ENCODE measurements at regions not wholly inside any gene's neighbourhood (a gene's known extent, or its start where the extent isn't known, plus 50 kb on each side); places are given as distances from the start of the nearest gene placed in this dataset.

DNA sequence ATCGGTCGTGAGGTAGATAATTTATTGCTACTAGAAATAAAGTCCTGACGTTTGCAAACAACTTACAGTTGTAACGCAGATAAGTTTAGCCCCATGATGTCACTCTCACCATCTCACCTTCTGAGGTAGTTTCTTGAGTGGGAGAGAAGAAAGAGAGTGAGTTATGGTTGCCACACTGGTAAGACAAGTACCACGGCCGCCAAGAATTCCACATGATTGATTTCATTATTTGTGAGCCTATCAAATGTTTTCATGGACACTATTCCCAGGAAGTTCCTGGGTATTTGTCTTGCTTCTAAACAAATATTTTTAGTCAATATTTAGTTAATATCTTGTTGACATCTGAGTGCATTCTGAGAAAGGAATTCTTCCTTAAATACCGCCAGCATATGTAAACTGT lies 339.4 kb upstream of the KIAA1217 start:
- Histone ChIP-seq H3K36me3 (no peaks in the 10 kb centered on the region), H3K27ac (no peak overlapping the region)
- no peak for DNase-seq (ENCODE audit: low spot score in 2 of 2)

GRCh38 chr10:23869996-23870395 lies 338.9 kb upstream of the KIAA1217 start:
- TF ChIP-seq CTCF (IDR thresholded peaks at IDR 0.05) (no peak), POLR2A (IDR thresholded peaks at IDR 0.05) (no peak), POLR2AphosphoS5 (IDR thresholded peaks at IDR 0.05) (no peak), EP300 (IDR thresholded peaks at IDR 0.05) (no peak)

More for the DNA sequence above, 339.4 kb upstream of the KIAA1217 start:
- WGBS: 56% methylated on average over 7 of the region's 7 CpGs
- Histone ChIP-seq H3K4me3 (no peak overlapping the region), H3K9me3 (no peaks in the 10 kb centered on the region), H3K27me3 (no peaks in the 10 kb centered on the region), H3K4me1 (peaks cover 7% of the 10 kb centered on the region)
- no peak for TF ChIP-seq POLR2A (IDR thresholded peaks at IDR 0.05)
- no peak for TF ChIP-seq CTCF (IDR thresholded peaks at IDR 0.05)
- no peak for TF ChIP-seq EP300 (IDR thresholded peaks at IDR 0.05)
- no peak for TF ChIP-seq POLR2AphosphoS5 (IDR thresholded peaks at IDR 0.05)

DNA sequence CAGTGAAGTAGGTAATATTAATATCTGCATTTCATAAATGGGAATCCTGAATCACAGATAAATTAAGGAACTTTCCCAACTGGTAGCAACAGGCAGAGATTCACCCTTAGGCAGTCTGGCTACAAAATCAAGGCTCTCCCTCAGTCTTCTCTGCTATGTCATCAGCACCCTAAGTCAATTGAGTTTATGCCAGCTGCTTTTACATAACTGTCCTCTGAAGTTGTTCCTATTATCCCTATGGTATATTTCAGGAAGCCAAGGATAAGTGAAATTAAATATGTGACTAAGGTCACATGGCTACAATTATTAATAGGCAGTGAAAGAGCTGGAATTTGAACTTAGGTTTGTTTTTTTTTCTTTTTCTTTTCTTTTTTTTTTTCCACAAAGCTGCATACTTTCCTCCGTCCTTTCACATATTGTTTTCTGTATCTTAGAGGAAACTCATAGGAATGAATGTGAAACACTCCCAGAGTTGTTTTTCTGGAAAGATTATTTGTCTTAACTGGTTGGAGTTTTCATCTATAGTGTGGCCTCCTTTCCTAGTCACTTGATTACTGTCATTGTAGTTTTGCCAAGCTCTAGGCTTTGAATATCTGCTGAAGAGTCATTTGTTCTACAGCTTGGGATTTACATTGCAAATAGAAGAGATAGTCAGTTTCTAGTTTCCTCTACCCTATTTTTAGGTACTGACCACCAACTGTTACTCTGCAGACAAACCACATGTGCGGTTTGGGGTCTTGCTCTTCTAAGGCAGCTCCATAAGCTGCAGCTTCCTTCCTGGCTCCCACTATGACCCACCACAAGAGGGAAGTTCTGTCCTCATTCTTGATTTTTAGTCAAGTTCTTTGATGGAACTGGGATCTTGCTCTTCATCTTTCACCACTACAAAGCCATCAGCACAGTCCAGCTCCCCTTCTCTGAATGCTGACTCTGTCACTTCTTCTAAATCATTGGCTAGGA lies 338.0 kb upstream of the KIAA1217 start:
- no peaks in the 10 kb centered on the region for H3K27me3 ChIP-seq
- no peak for DNase-seq (ENCODE audit: low spot score in 2 of 2)
- TF ChIP-seq POLR2AphosphoS5 (IDR thresholded peaks at IDR 0.05) (no peak), POLR2A (IDR thresholded peaks at IDR 0.05) (no peak), CTCF (IDR thresholded peaks at IDR 0.05) (no peak), EP300 (IDR thresholded peaks at IDR 0.05) (no peak)
- H3K9me3 ChIP-seq: no peaks in the 10 kb centered on the region
- WGBS: 42% methylated on average over 2 of the region's 2 CpGs
- H3K4me3 ChIP-seq: no peak overlapping the region
- peaks cover 7% of the 10 kb centered on the region for H3K4me1 ChIP-seq
- H3K36me3 ChIP-seq: no peaks in the 10 kb centered on the region
- H3K27ac ChIP-seq: no peak overlapping the region

More at GRCh38 chr10:23869996-23870395, 338.9 kb upstream of the KIAA1217 start:
- Histone ChIP-seq H3K36me3 (no peaks in the 10 kb centered on the region), H3K9me3 (no peaks in the 10 kb centered on the region), H3K27ac (no peak overlapping the region), H3K27me3 (no peaks in the 10 kb centered on the region), H3K4me3 (no peak overlapping the region), H3K4me1 (peaks cover 7% of the 10 kb centered on the region)
- WGBS: 32% methylated on average over 3 of the region's 3 CpGs
- DNase-seq (ENCODE audit: low spot score in 2 of 2): no peak

DNA sequence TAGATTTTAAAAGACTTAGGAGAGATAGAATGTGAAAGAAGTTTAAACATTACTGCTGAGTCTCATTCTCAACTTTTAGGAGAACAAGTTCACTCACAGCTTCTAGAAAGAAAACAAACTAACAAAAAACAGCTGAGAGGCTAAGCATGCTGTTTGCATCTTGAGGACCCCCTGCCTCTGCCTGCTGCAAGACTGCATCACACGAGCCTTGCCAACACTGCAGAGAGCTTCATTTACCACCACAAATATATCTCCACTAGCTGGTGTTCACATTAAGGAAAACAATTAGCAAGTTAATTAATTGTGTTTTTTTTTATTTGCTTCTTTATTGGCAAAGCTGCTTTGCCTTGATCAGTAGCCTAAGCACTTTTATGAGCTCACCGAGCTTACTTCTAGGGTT lies 336.6 kb upstream of the KIAA1217 start:
- peaks cover 7% of the 10 kb centered on the region for H3K4me1 ChIP-seq
- no peaks in the 10 kb centered on the region for H3K9me3 ChIP-seq
- no peaks in the 10 kb centered on the region for H3K36me3 ChIP-seq
- no peak for TF ChIP-seq EP300 (IDR thresholded peaks at IDR 0.05)
- no peak for TF ChIP-seq CTCF (IDR thresholded peaks at IDR 0.05)
- no peak for TF ChIP-seq POLR2A (IDR thresholded peaks at IDR 0.05)
- TF ChIP-seq POLR2AphosphoS5 (IDR thresholded peaks at IDR 0.05): no peak
- H3K4me3 ChIP-seq: no peak overlapping the region
- 55% methylated on average over 2 of the region's 2 CpGs for WGBS
- H3K27me3 ChIP-seq: no peaks in the 10 kb centered on the region
- no peak overlapping the region for H3K27ac ChIP-seq
- no peak for DNase-seq (ENCODE audit: low spot score in 2 of 2)

GRCh38 chr10:23877791-23878320 lies 331.1 kb upstream of the KIAA1217 start:
- H3K27ac ChIP-seq: no peak overlapping the region
- H3K4me1 ChIP-seq: no peaks in the 10 kb centered on the region
- no peaks in the 10 kb centered on the region for H3K9me3 ChIP-seq
- H3K4me3 ChIP-seq: no peak overlapping the region
- 67% methylated on average over 10 of the region's 10 CpGs for WGBS
- TF ChIP-seq CTCF (IDR thresholded peaks at IDR 0.05): no peak
- TF ChIP-seq POLR2A (IDR thresholded peaks at IDR 0.05): no peak
- TF ChIP-seq EP300 (IDR thresholded peaks at IDR 0.05): no peak
- no peak for TF ChIP-seq POLR2AphosphoS5 (IDR thresholded peaks at IDR 0.05)
- H3K27me3 ChIP-seq: no peaks in the 10 kb centered on the region
- DNase-seq (ENCODE audit: low spot score in 2 of 2): no peak
- H3K36me3 ChIP-seq: no peaks in the 10 kb centered on the region
